ENCODE measurements at regions not wholly inside any gene's neighbourhood (a gene's known extent, or its start where the extent isn't known, plus 50 kb on each side); places are given as distances from the start of the nearest gene placed in this dataset.

DNA sequence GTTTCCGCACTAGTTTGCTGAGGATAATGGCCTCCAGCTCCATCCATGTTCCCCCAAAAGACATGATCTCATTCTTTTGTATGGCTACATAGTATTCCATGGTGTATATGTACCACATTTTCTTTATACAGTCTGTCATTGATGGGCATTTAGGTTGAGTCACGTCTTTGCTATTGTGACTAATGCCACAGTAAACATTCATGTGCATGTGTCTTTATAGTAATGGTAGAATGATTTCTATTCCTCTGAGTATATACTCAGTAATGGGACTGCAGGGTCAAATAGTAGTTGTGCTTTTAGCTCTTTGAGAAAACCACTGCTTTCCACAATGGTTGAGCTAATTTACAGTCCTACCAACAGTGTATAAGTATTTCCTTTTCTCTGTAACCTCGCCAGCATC is 78.3 kb upstream of the BCL9 start:
- no peak for DNase-seq

DNA sequence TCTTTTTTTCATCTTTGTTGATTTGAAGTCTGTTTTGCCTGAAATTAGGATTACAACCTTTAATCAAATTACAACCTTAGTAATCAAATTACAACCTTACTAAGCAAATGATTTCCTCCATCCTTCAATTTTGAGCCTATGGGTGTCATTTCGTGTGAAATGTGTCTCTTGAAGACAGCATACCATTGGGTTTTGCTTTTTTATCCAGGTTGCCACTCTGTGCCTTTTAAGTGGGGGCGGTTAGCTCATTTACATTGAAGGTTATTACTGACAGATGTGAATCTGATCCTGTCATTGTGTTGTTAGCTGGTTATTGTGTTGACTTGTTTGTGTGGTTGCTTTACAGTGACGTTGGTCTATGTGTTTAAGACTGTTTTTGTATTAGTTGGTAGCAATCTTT is 74.8 kb upstream of the BCL9 start:
- DNase-seq = no peak

DNA sequence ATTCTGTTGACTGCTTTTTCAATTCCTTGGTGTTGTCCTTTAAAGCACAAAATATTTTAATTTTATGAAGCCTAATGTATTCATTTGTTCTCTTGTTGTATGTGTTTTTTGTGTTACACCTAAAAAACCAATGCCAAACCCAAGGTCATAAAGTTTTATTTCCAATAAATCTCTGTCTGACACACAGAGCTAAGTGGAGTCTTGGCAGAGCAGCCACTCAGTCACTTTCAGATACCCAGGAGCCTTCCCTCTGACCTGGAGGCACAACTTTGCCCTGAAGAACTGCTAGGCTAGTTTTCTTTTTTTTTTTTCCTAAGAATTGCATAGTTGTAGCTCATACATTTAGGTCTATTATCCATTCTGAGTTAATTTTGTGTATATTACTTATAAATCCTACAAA is 71.2 kb upstream of the BCL9 start:
- no peak for DNase-seq

DNA sequence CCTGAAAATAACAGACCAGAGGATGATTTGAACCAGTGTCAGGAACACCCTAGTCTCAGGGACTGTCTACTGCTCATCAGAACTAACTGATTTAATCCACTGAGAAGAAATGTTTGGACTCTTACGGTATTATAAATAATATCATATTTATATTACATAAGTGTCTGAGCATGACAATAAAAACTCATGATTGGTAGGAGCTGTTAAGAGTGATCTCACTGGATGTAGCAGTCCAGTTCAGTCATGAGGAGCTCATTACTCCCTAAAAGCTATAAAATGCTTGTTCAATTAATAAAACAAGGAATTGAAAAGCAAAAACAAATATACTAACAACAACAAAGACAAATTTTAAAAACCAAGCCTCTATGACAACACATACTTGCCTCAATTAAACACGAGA is 68.8 kb upstream of the BCL9 start:
- DNase-seq = no peak

DNA sequence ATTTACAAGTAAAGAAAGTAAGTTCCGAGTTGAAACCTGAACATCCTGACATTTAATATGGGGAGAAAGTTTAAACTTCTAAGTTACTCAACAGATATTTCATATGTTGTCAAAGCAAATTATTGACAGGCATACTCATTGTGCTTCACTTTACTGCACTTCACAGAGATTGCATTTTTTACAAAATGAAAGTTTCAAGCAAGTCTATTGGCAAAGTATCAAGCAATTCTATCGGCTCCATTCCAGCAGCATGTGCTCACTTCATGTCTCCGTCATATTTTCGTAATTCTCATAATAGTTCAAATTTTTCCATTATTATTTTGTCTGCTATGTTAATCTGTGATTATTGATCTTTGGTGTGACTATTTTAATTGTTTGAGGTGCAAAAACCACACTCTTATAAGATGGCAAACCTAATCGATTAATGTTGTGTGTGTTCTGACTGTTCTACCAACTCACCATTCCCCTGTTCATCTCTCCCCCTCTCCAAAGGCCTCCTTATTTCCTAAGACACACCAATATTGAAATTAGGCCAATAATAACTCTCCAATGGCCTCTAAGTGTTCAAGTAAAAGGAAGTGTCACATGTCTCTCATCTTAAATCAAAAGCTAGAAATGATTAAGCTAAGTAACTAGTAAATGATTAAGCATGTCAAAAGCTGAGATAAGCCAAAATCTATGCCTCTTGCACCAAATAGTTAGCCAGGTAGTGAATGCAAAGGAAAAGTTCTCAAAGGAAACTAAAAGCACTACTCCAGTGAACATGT is 68.2 kb upstream of the BCL9 start:
- DNase-seq = no peak

DNA sequence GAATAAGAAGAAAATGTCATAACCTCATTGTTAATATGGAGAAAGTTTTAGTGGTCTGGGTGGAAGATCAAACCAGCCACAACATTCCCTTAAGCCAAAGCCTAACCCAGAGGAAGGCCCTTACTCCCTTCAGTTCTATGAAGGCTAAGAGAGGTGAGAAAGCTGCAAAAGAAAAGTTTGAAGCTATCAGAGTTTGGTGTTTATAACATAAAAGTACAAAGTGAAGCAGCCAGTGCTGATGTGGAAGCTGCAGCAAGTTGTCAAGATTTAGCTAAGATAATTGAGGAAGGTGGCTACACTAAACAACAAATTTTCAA is 67.6 kb upstream of the BCL9 start:
- DNase-seq = no peak

DNA sequence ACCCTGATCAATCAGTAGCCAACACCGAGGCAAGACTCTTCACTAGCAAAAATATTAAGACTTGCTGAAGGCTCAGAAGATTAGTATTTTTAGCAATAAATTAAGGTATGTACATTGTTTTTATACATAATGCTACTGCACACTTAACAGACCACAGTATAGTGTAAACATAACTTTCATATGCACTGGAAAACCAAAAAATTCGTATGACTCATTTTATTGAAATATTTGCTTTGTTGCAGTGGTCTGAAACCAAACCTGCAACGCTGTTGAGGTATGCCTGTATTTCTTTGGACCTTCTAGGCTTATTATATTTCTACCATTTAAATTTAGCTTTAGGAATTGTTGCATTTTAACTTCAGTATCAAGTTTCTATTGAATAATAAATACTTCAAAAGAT is 65.8 kb upstream of the BCL9 start:
- DNase-seq = no peak

DNA sequence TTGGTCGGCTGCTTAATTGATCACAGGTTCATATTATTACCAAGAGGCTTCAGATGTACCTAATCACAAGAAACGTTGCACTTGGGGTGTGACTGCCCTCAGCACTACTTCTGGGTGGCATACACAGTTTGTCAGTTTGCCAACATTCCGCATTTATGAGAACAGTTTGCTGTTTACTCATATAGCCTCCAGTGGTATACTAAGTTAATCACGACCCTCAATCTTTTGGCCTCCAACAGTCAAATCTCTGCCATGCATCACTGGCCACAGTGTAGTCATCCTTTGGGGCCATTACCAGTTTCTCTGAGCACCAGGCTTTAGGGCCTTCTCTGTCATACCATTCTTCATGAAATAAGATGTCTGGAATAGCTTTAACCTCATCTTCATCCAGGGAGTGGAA is 62.8 kb upstream of the BCL9 start:
- no peak for DNase-seq

DNA sequence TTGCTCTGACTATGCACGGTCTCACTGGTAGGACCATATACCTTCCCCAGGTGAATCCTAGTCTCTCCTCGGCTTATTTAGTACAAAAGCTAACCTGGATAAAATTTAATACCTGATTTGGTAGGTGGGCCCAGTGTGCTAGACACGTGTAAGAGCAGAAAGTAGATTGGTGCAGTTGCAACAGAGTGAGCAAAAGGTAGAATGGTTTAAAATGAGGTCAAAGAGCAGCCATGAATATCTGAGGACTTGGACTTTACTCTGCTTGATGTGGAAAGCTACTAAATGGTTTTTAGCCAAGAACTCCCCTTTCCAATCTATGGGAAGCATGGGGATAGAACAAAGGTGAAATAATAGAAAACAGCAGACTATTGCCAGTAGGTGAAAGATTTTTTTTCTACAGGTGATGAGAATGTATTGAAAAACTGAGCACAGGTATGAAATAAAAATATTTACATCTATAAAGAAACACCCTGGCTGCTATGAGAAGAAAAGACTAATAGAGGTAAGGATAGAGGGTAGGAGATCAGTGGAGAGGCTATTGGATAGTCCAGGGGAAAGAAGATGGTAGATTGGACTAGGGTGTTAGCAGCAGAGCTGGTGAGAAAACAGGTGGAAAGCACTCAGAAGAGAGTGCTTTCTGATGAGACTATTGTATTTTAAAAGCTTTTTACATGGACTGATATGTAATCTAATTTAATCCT is 61.3 kb upstream of the BCL9 start:
- DNase-seq = no peak

DNA sequence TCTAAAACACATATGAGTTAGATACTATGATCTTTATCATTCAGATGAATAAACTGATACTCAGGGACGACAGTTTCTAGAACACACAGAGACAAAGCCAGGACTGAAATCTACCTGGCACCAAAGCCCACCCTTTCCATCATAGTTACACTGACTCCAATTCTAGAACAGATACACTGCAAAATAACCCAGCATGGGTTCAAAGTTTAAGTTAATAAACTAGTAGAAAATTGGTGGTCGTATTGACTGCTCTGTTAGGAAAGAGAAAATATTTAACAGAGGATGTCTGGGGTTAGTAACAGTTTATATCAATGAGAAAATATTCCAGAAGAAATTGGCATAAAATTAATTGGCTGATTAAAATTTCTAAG is 60.8 kb upstream of the BCL9 start:
- DNase-seq = no peak

DNA sequence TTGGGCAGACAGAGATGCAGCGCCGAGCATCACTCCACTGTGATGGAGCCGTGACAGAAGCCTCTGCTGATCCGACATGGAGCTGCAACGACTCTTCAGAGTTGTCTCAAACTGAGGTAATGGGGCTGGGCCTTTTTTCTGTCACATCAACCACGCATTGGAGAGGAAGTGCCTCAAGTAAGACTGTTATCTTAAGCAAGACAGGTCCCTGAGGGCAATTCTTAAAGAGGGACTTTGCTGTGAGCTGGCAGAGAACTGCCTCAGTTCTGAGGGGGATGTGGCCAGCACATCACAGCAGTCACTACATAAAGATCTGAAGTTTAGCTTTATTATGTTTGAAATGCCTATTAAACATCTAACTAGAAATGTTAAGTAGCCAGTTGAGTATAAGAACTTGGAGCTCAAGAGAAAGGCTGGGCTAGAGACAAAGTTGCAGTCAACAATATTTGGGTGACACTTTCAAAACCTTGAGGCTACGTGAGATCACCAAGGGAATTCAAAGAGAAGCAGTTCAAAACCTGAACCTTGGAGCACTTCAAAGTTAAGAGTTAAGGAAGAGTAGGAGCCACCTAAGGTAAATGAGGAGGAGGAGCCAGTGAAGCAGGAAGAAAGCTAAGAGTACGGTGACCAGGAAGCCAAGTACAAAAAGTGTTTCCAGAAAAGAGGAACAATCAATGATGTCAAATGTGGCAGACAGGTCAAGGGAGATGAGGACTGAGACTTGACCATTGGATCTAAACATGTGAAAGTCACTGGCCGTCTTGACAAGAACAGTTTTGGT is 54.2 kb upstream of the BCL9 start:
- no peak for DNase-seq

DNA sequence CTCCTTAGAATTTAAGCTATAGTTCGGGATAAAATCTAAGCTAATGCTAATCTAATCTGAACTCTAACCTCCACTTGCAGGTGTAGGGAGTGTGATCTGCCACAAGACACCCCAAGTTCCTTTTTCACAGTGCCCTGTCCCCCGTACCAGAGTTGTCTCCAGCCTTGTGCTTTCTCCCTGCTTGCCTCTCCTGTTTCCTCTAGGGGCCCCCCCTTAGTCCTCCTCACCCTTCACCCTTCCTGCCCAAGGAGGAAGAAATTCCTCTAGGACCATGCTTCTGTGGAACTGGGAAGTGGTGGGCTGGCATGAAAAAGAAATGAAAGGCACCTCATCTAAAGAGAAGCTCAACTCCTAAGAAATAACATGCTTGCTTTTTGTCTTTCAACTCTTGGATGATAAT is 50.2 kb upstream of the BCL9 start:
- DNase-seq = no peak
